Left renal pelvis (tissue), 4 donors: ENCODE measurements at regions not wholly inside any gene's neighbourhood (a gene's known extent, or its start where the extent isn't known, plus 50 kb on each side); places are given as distances from the start of the nearest gene placed in this dataset.

Experiments used
- DNase-seq, 4 donors: peaks; one replicate each; pipeline ENCODE4 v3.0.0-alpha.2; 2013; ENCODE audit warnings: low read depth in 4 of 4, low spot score in 3 of 4

- DNase-seq, result no peak
These were observed 319.9 kb downstream of the CMPK2 start for GRCh38 chr2:6545795-6546194.

- DNase-seq, result no peak
These were observed 311.2 kb downstream of the CMPK2 start for GRCh38 chr2:6554466-6554865.

DNA sequence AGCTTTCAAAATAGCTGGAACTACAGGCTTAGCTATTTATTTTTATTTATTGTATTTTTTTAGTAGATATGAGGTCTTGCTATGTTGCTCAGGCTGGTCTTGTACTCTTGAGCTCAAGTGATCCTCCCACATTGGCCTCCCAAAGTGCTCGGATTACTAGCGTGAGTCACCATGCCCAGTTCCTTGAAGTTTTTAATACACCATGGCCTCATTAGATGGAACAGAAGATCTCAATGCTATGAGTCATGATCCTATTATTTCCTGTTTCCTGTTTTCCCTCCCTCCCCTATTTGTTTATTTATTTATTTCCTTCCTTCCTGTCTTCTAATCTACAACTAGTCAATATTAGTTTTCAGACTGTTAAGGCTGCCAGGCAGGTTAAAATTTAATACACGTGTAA, 309.0 kb downstream of the CMPK2 start:
- no peak for DNase-seq

DNA sequence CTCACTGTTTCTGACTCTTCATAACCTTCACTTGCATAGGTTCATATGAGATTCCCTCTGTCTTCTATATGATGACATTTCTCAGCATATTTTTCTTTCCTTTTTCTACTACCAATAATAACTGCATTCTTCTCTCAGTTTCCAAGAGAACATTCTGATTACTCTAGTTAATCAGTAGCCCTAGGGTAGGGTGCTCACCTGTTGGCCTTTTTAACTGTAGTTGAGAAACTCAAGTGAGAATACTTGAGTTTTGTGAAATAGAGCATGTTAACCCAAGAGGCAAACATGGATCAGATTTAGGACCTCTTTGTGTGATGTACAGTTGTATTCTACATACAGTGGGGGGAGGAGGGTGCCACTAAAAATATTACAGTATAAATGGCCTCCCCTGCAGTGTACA, 308.0 kb downstream of the CMPK2 start:
- DNase-seq, result no peak

DNA sequence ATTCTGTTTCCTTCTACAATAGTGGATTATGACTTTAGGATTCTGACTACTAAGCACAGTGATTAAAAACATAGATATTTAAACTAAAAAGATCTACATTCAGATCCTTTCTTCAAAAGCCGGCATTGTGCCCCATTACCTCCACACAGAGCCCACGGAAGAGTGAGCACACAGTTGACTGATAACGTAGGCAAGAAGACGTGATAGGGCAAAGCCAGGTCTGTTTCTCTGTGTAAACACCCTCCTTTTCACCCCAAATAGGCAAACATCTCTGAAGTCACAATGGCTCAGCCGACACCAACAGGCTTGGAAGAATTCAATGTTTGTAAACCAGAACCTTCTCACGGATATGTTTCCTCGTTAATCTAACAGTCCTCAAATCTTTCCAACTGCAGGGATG, 302.9 kb downstream of the CMPK2 start:
- DNase-seq, result no peak

DNA sequence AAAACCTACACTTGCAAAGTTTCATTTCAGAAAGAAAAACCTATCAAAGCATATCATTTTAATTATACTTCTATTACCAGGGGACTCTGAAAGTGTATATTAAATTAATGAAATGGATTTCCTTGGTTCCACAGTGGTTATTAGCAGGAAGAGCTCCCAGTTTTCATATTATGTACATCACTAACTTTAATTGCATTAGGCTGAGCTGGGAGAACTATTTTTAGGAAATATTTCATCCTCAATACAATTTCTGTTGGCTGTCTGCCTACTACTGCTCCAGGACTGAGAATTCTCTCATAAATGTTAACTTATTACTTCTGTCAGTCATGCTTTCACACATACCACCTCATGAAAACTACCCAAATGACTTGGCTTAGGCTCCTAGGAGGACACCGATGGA, 301.4 kb downstream of the CMPK2 start:
- no peak for DNase-seq

DNA sequence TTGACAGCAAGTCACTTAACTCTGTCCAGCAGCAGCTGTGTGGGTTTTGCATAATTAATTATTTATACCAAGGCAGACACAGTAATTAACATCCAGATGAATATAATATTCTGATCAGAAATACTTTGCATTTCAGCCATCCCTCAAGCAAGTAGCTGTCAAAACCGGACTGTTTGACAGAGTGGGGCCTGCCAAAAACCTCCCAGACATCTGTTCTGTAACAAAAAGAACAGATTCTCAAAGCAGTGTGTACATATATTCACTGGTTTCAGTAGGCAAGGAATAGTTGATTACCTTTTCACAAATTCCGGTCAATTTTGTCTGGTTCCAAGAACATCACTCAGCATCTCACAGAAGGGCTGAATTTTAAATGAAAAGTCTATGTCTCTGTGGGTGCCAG, 291.6 kb downstream of the CMPK2 start:
- no peak for DNase-seq

- no peak for DNase-seq
These were observed 289.4 kb downstream of the CMPK2 start for GRCh38 chr2:6576302-6576701.

GRCh38 chr2:6577960-6578359, 287.7 kb downstream of the CMPK2 start:
- DNase-seq, result no peak

GRCh38 chr2:6578416-6578815, 287.3 kb downstream of the CMPK2 start:
- no peak for DNase-seq

DNA sequence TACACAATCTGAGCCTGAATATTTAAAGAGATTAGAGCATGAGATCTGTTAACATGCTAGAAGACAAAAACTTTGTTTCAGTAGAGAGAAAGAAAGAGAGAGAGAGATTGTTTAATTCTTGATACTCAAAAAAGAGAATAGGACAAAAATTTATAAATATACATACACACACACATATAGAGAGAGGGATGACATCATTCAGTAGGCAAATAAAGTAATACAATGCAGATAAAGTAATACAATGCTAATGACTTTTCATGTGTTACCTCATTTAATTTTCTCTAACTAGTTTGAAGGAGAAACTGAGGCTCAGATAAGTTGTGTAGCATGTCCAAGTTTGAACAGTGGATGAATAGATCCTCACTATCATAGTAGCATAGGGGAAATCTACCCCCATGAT, 286.4 kb downstream of the CMPK2 start:
- DNase-seq, result no peak

GRCh38 chr2:6580982-6581381, 284.7 kb downstream of the CMPK2 start:
- DNase-seq, result no peak

DNA sequence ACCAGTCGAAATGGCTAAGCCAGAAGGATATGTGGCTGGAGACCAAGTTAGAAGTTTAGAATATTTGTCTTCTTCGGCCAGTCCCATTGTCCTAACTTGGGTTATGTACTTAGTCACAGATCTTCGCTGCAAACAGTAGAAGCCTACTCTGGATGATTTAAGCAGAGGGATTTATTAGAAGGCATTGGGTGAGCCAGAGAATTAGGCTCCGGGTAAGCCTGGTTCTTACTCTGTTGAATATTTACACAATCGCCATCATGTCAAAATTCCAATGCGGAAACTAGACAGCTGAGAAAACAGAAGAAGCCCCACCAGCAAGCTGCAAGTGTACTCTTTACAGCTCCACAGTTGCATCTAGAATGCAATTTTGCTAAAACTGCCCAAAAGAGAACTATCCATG, 276.6 kb downstream of the CMPK2 start:
- DNase-seq, result no peak

DNA sequence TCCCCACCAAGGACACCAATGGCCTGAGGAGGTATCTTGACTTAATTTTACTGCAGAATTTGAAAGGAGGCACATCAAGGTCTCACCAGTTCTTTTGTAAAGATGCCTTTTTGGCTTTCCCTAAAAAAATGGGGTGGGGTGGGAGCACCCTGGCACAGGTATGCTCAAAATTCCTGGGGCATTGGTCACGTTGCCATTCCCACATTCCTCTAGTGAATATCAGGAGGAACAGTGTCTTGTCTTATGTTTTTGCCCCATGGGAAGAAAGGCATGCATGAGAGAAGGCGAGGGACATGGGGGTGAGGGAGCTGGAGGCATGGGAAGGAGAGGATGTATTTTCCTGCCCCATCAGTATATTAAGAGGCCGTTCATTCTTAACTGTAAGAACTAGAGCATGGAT, 275.3 kb downstream of the CMPK2 start:
- no peak for DNase-seq

- no peak for DNase-seq
These were observed 263.2 kb downstream of the CMPK2 start for GRCh38 chr2:6602471-6602870.

- DNase-seq, result no peak
These were observed 259.7 kb downstream of the CMPK2 start for GRCh38 chr2:6605836-6606505.

- no peak for DNase-seq
These were observed 247.9 kb downstream of the CMPK2 start for GRCh38 chr2:6617794-6618193.

DNA sequence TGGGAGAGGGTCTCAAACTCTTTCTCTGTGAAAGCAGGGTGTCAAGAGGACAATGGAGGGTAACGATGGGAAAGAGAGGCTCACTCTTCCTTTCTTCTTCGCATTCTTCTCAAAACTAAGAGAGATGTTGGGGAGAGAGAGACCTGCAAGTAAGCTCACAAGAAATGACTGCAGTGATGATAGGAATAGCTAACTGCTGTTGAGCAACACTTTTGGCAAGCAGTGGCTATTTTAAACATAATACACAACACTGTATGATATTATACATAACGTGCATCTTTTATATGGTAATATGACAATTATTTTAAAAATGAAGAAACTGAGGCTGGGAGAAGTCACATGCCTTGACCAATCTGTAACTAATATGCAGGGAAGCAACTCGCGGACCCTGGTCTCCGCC, 247.5 kb downstream of the CMPK2 start:
- DNase-seq, result no peak

DNA sequence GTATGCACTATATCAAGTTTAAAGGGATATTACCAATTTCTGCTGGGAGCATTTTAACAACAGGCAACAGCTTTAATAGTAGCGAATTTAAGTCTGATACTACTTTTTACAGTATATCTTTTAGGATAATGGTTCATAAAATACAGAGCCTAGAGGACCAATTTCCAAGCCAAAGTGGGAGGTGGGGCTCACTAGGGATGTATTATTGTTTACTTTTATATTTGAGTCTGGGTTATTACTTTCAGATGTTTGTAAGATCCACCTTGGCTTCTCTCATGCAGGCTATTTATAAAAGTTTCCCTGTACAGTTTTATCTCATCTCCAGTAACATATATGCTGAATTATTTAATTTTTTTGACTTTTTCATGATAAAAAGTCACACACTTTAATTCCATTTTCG, 242.0 kb downstream of the CMPK2 start:
- DNase-seq, result no peak

- no peak for DNase-seq
These were observed 239.2 kb downstream of the CMPK2 start for GRCh38 chr2:6626401-6627012.

- no peak for DNase-seq
These were observed 238.4 kb downstream of the CMPK2 start for GRCh38 chr2:6627316-6627715.

- no peak for DNase-seq
These were observed 235.5 kb downstream of the CMPK2 start for GRCh38 chr2:6630209-6630608.

DNA sequence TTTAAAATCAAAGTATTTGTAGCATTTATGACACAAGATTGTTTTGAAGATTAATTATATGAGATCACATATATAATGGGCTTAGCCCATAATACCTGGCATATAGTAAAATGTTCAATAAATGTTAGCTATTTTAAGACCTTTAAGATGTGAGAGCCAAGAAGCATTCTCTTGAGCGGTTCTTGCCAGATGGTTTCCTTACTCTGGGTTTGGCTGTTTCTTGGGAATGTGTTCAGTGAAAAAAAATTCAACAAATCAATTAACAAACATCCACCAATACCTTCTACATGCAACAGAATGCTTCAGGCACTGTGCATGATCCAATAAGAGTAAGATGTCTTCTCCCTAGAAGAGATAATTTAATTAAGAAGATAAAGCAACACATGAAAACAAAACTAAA, 230.4 kb downstream of the CMPK2 start:
- DNase-seq, result no peak
